ENCODE measurements at regions not wholly inside any gene's neighbourhood (a gene's known extent, or its start where the extent isn't known, plus 50 kb on each side); places are given as distances from the start of the nearest gene placed in this dataset.

- peaks cover 1% of the 10 kb centered on the region for H3K36me3 Mint-ChIP-seq (ENCODE audit: insufficient read depth)
- H3K27me3 Mint-ChIP-seq (ENCODE audit: low read depth) = no peaks in the 10 kb centered on the region
- ATAC-seq (no peak), DNase-seq (no peak)
- no peaks in the 10 kb centered on the region for H3K9me3 Mint-ChIP-seq
- no peak overlapping the region for H3K4me3 Mint-ChIP-seq
- no peaks in the 10 kb centered on the region for H3K4me1 Mint-ChIP-seq (ENCODE audit: low read depth)
These were observed 76.0 kb downstream of the ATPSCKMT start for GRCh38 chr5:10173716-10174115.

- Mint-ChIP-seq H3K4me3 (no peak overlapping the region), H3K27me3 (ENCODE audit: low read depth) (no peaks in the 10 kb centered on the region), H3K4me1 (ENCODE audit: low read depth) (no peaks in the 10 kb centered on the region), H3K9me3 (no peaks in the 10 kb centered on the region), H3K36me3 (ENCODE audit: insufficient read depth) (no peaks in the 10 kb centered on the region)
- DNase-seq (no peak), ATAC-seq (no peak)
These were observed 77.4 kb downstream of the ATPSCKMT start for GRCh38 chr5:10172247-10172646.

GRCh38 chr5:10169359-10169758 lies 80.3 kb downstream of the ATPSCKMT start:
- Mint-ChIP-seq H3K36me3 (ENCODE audit: insufficient read depth) (no peaks in the 10 kb centered on the region), H3K9me3 (peaks cover 5% of the 10 kb centered on the region), H3K27me3 (ENCODE audit: low read depth) (no peaks in the 10 kb centered on the region), H3K4me1 (ENCODE audit: low read depth) (no peaks in the 10 kb centered on the region), H3K4me3 (no peak overlapping the region)
- no peak for ATAC-seq
- no peak for DNase-seq

GRCh38 chr5:10168254-10168653 lies 81.4 kb downstream of the ATPSCKMT start:
- Mint-ChIP-seq H3K9me3 (peaks cover 10% of the 10 kb centered on the region), H3K36me3 (ENCODE audit: insufficient read depth) (no peaks in the 10 kb centered on the region), H3K4me3 (no peak overlapping the region), H3K27me3 (ENCODE audit: low read depth) (no peaks in the 10 kb centered on the region), H3K4me1 (ENCODE audit: low read depth) (no peaks in the 10 kb centered on the region)
- no peak for ATAC-seq
- no peak for DNase-seq

- H3K4me3 Mint-ChIP-seq = no peak overlapping the region
- no peaks in the 10 kb centered on the region for H3K36me3 Mint-ChIP-seq (ENCODE audit: insufficient read depth)
- DNase-seq (no peak), ATAC-seq (no peak)
- H3K27me3 Mint-ChIP-seq (ENCODE audit: low read depth) = no peaks in the 10 kb centered on the region
- peaks cover 10% of the 10 kb centered on the region for H3K9me3 Mint-ChIP-seq
- no peaks in the 10 kb centered on the region for H3K4me1 Mint-ChIP-seq (ENCODE audit: low read depth)
These were observed 81.9 kb downstream of the ATPSCKMT start for GRCh38 chr5:10167806-10168205.

- ATAC-seq (no peak), DNase-seq (no peak)
- no peaks in the 10 kb centered on the region for H3K27me3 Mint-ChIP-seq (ENCODE audit: low read depth)
- peaks cover 10% of the 10 kb centered on the region for H3K9me3 Mint-ChIP-seq
- no peak overlapping the region for H3K4me3 Mint-ChIP-seq
- no peaks in the 10 kb centered on the region for H3K36me3 Mint-ChIP-seq (ENCODE audit: insufficient read depth)
- H3K4me1 Mint-ChIP-seq (ENCODE audit: low read depth) = no peaks in the 10 kb centered on the region
These were observed 83.3 kb downstream of the ATPSCKMT start for GRCh38 chr5:10166392-10166791.

- no peaks in the 10 kb centered on the region for H3K4me1 Mint-ChIP-seq (ENCODE audit: low read depth)
- H3K27me3 Mint-ChIP-seq (ENCODE audit: low read depth) = no peaks in the 10 kb centered on the region
- H3K36me3 Mint-ChIP-seq (ENCODE audit: insufficient read depth) = no peaks in the 10 kb centered on the region
- ATAC-seq = no peak
- no peak overlapping the region for H3K4me3 Mint-ChIP-seq
- H3K9me3 Mint-ChIP-seq = peaks cover 10% of the 10 kb centered on the region
- no peak for DNase-seq
These were observed 87.2 kb downstream of the ATPSCKMT start for GRCh38 chr5:10162468-10162867.

- Mint-ChIP-seq H3K9me3 (peaks cover 10% of the 10 kb centered on the region), H3K4me3 (no peak overlapping the region)
These were observed 87.9 kb downstream of the ATPSCKMT start for GRCh38 chr5:10161778-10162177.

GRCh38 chr5:10160241-10160640 lies 89.4 kb downstream of the ATPSCKMT start:
- DNase-seq = no peak
- no peak for ATAC-seq
- Mint-ChIP-seq H3K4me1 (ENCODE audit: low read depth) (no peaks in the 10 kb centered on the region), H3K4me3 (no peak overlapping the region), H3K36me3 (ENCODE audit: insufficient read depth) (no peaks in the 10 kb centered on the region), H3K27me3 (ENCODE audit: low read depth) (no peaks in the 10 kb centered on the region), H3K9me3 (peaks cover 10% of the 10 kb centered on the region)

More at GRCh38 chr5:10161778-10162177, 87.9 kb downstream of the ATPSCKMT start:
- Mint-ChIP-seq H3K36me3 (ENCODE audit: insufficient read depth) (no peaks in the 10 kb centered on the region), H3K4me1 (ENCODE audit: low read depth) (no peaks in the 10 kb centered on the region), H3K27me3 (ENCODE audit: low read depth) (no peaks in the 10 kb centered on the region)
- DNase-seq (no peak), ATAC-seq (no peak)

- Mint-ChIP-seq H3K36me3 (ENCODE audit: insufficient read depth) (no peaks in the 10 kb centered on the region), H3K4me1 (ENCODE audit: low read depth) (no peaks in the 10 kb centered on the region), H3K27me3 (ENCODE audit: low read depth) (no peaks in the 10 kb centered on the region), H3K4me3 (no peak overlapping the region), H3K9me3 (peaks cover under 1% of the 10 kb centered on the region)
- DNase-seq (no peak), ATAC-seq (no peak)
These were observed 90.8 kb downstream of the ATPSCKMT start for GRCh38 chr5:10158886-10159285.

GRCh38 chr5:10157085-10157669 lies 92.5 kb downstream of the ATPSCKMT start:
- no peak for ATAC-seq
- DNase-seq = no peak
- Mint-ChIP-seq H3K27me3 (ENCODE audit: low read depth) (no peaks in the 10 kb centered on the region), H3K36me3 (ENCODE audit: insufficient read depth) (no peaks in the 10 kb centered on the region), H3K4me3 (no peak overlapping the region), H3K9me3 (no peaks in the 10 kb centered on the region), H3K4me1 (ENCODE audit: low read depth) (no peaks in the 10 kb centered on the region)

GRCh38 chr5:10155897-10156667 lies 93.6 kb downstream of the ATPSCKMT start:
- no peak for ATAC-seq
- Mint-ChIP-seq H3K9me3 (no peaks in the 10 kb centered on the region), H3K27me3 (ENCODE audit: low read depth) (no peaks in the 10 kb centered on the region)

GRCh38 chr5:10153808-10154537 lies 95.7 kb downstream of the ATPSCKMT start:
- Mint-ChIP-seq H3K4me1 (ENCODE audit: low read depth) (no peaks in the 10 kb centered on the region), H3K9me3 (no peaks in the 10 kb centered on the region), H3K36me3 (ENCODE audit: insufficient read depth) (no peaks in the 10 kb centered on the region), H3K4me3 (no peak overlapping the region), H3K27me3 (ENCODE audit: low read depth) (no peaks in the 10 kb centered on the region)
- ATAC-seq (no peak), DNase-seq (no peak)

More at GRCh38 chr5:10155897-10156667, 93.6 kb downstream of the ATPSCKMT start:
- no peak for DNase-seq
- H3K36me3 Mint-ChIP-seq (ENCODE audit: insufficient read depth) = no peaks in the 10 kb centered on the region
- H3K4me1 Mint-ChIP-seq (ENCODE audit: low read depth) = no peaks in the 10 kb centered on the region
- no peak overlapping the region for H3K4me3 Mint-ChIP-seq

GRCh38 chr5:10153394-10153793 lies 96.3 kb downstream of the ATPSCKMT start:
- no peaks in the 10 kb centered on the region for H3K9me3 Mint-ChIP-seq
- no peak overlapping the region for H3K4me3 Mint-ChIP-seq
- ATAC-seq = no peak
- H3K36me3 Mint-ChIP-seq (ENCODE audit: insufficient read depth) = no peaks in the 10 kb centered on the region
- no peaks in the 10 kb centered on the region for H3K27me3 Mint-ChIP-seq (ENCODE audit: low read depth)
- no peaks in the 10 kb centered on the region for H3K4me1 Mint-ChIP-seq (ENCODE audit: low read depth)
- no peak for DNase-seq

GRCh38 chr5:10151656-10152055 lies 98.0 kb downstream of the ATPSCKMT start:
- H3K9me3 Mint-ChIP-seq = no peaks in the 10 kb centered on the region
- no peaks in the 10 kb centered on the region for H3K4me1 Mint-ChIP-seq (ENCODE audit: low read depth)
- H3K36me3 Mint-ChIP-seq (ENCODE audit: insufficient read depth) = no peaks in the 10 kb centered on the region
- no peak for ATAC-seq
- no peak overlapping the region for H3K4me3 Mint-ChIP-seq
- no peaks in the 10 kb centered on the region for H3K27me3 Mint-ChIP-seq (ENCODE audit: low read depth)
- DNase-seq = no peak
